ENCODE measurements at regions not wholly inside any gene's neighbourhood (a gene's known extent, or its start where the extent isn't known, plus 50 kb on each side); places are given as distances from the start of the nearest gene placed in this dataset.

DNA sequence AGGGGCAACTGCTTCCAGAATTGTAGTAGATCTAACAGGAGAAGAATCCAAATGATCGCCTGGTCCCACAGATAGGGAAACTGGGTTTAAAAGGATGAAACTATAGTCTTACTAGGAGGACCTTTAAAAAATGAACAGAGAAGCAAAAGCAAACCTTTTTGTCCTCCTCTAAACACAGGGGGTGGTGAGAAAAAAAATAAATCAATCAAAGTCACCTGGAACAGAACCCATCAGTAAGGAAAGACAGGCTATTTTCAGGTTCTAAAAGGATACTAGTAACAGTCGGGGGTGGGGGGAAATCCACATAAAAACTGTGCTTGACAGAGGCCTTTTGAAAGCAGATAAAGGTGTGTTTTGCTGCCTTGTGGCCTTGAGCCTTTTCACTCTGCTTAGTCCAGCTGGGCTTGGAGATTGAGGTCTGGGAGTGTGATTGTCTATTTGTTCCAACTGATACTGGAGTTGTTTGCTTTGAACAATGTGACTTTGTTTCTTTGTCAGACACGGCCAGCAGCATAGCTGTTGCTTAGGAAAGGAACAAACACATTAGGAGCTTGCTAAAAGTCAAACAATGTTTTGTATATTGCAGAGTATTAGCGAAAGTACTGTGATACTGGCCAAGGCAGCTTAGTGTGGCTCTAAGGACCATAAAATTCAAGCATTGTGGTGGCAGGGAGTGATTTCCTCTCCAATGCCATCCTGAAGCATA lies 141.1 kb upstream of the IRF2BP2 start:
- TF ChIP-seq CTCF (IDR thresholded peaks at IDR 0.05 in 2 of 3, conservative IDR thresholded peaks at IDR 0.05 in 1 of 3; ENCODE audit: borderline replicate concordance in 1 of 3, insufficient read depth in 1 of 3, low read depth in 2 of 3, low read length in 2 of 3) (no peak), EZH2phosphoT487 (IDR thresholded peaks at IDR 0.05; ENCODE audit: borderline replicate concordance) (no peak), ELF1 (IDR thresholded peaks at IDR 0.05; ENCODE audit: borderline replicate concordance, low read depth) (no peak), POLR2A (IDR thresholded peaks at IDR 0.05; ENCODE audit: borderline replicate concordance, extremely low read depth, insufficient read depth, insufficient read length) (no peak), ATF3 (IDR thresholded peaks at IDR 0.05) (no peak), ZFX (IDR thresholded peaks at IDR 0.05) (no peak), YY1 (IDR thresholded peaks at IDR 0.05; ENCODE audit: extremely low read depth, insufficient replicate concordance, low read depth, low read length) (no peak), JUND (IDR thresholded peaks at IDR 0.05) (no peak), EZH2 (IDR thresholded peaks at IDR 0.05) (no peak), POLR2AphosphoS5 (IDR thresholded peaks at IDR 0.05; ENCODE audit: low read depth, low read length) (no peak)
